GM12891 (cell line): ENCODE measurements at regions not wholly inside any gene's neighbourhood (a gene's known extent, or its start where the extent isn't known, plus 50 kb on each side); places are given as distances from the start of the nearest gene placed in this dataset.

ENCODE experiments used
- DNase-seq: peaks from one replicate; pipeline ENCODE4 v3.0.0; 2011; ENCODE audit warnings: low spot score; ENCODE audit not compliant: insufficient read length
- FAIRE-seq: peaks from 2 replicates; lab custom pipeline; 2011; peaks lifted over from hg19 to GRCh38; lab: Jason Lieb, UNC
- PAX5 ChIP-seq: IDR thresholded peaks from 2 replicates; pipeline ENCODE4 v1.6.1; 2011; ENCODE audit warnings: low read length, moderate library complexity, mild to moderate bottlenecking; ENCODE audit not compliant: insufficient read depth, severe bottlenecking
- POLR2A ChIP-seq: IDR thresholded peaks from 2 replicates; pipeline ENCODE4 v1.6.1; 2011; ENCODE audit warnings: low read depth, low read length, control low read depth
- POLR2AphosphoS5 ChIP-seq: IDR thresholded peaks from 2 replicates; pipeline ENCODE4 v1.6.1; 2011; ENCODE audit warnings: low read depth, low read length, control low read depth
- POU2F2 ChIP-seq: IDR thresholded peaks from 2 replicates; pipeline ENCODE4 v1.6.1; 2011; ENCODE audit warnings: low read depth, mild to moderate bottlenecking, control low read depth, low read length, moderate library complexity
- SPI1 ChIP-seq: IDR thresholded peaks from 2 replicates; pipeline ENCODE4 v1.6.1; 2011; ENCODE audit warnings: low read depth, low read length, control low read depth
- TAF1 ChIP-seq: IDR thresholded peaks from 2 replicates; pipeline ENCODE4 v1.6.1; 2011; ENCODE audit warnings: low read depth, low read length, control low read depth

GRCh38 chr11:130710021-130710420 lies 206.3 kb downstream of the SNX19 start:
- DNase-seq (no peak), FAIRE-seq (no peak)
- TF ChIP-seq POU2F2 (no peak), PAX5 (no peak), SPI1 (no peak), TAF1 (no peak), POLR2AphosphoS5 (no peak), POLR2A (no peak)

- no peak for TF ChIP-seq POU2F2
- no peak for TF ChIP-seq POLR2A
- TF ChIP-seq PAX5 = no peak
- no peak for TF ChIP-seq TAF1
- TF ChIP-seq POLR2AphosphoS5 = no peak
- TF ChIP-seq SPI1 = no peak
- no peak for FAIRE-seq
Measured at GRCh38 chr11:130710497-130711012, 205.7 kb downstream of the SNX19 start.

GRCh38 chr11:130711193-130711592 lies 205.1 kb downstream of the SNX19 start:
- no peak for TF ChIP-seq POU2F2
- TF ChIP-seq TAF1 = no peak
- no peak for TF ChIP-seq POLR2AphosphoS5
- no peak for TF ChIP-seq SPI1
- no peak for TF ChIP-seq POLR2A
- TF ChIP-seq PAX5 = no peak
- FAIRE-seq = no peak
- no peak for DNase-seq

More at GRCh38 chr11:130710497-130711012, 205.7 kb downstream of the SNX19 start:
- no peak for DNase-seq

- no peak for FAIRE-seq
- TF ChIP-seq SPI1 (no peak), POU2F2 (no peak), POLR2A (no peak), POLR2AphosphoS5 (no peak), PAX5 (no peak), TAF1 (no peak)
- DNase-seq = no peak
Measured at GRCh38 chr11:130712480-130712879, 203.8 kb downstream of the SNX19 start.

- DNase-seq (no peak), FAIRE-seq (no peak)
- TF ChIP-seq TAF1 (no peak), POU2F2 (no peak), POLR2AphosphoS5 (no peak), SPI1 (no peak), PAX5 (no peak), POLR2A (no peak)
Measured at GRCh38 chr11:130715085-130715876, 201.0 kb downstream of the SNX19 start.

GRCh38 chr11:130715877-130716220 lies 200.4 kb downstream of the SNX19 start:
- no peak for TF ChIP-seq SPI1
- no peak for TF ChIP-seq PAX5
- TF ChIP-seq POLR2AphosphoS5 = no peak
- TF ChIP-seq POU2F2 = no peak
- TF ChIP-seq TAF1 = no peak
- no peak for TF ChIP-seq POLR2A
- FAIRE-seq (no peak), DNase-seq (no peak)

GRCh38 chr11:130718120-130718519 lies 198.2 kb downstream of the SNX19 start:
- FAIRE-seq (no peak), DNase-seq (no peak)
- no peak for TF ChIP-seq POLR2AphosphoS5
- TF ChIP-seq POU2F2 = no peak
- TF ChIP-seq TAF1 = no peak
- TF ChIP-seq PAX5 = no peak
- TF ChIP-seq SPI1 = no peak
- TF ChIP-seq POLR2A = no peak

- TF ChIP-seq POLR2AphosphoS5 (no peak), SPI1 (no peak), POU2F2 (no peak)
- FAIRE-seq (no peak), DNase-seq (no peak)
Measured at GRCh38 chr11:130719220-130719915, 196.9 kb downstream of the SNX19 start.

GRCh38 chr11:130720232-130721022 lies 195.9 kb downstream of the SNX19 start:
- FAIRE-seq = no peak
- TF ChIP-seq POLR2A (no peak), TAF1 (no peak), SPI1 (no peak), POLR2AphosphoS5 (no peak), PAX5 (no peak), POU2F2 (no peak)
- DNase-seq = no peak
